GM18868 (cell line): ENCODE measurements at regions not wholly inside any gene's neighbourhood (a gene's known extent, or its start where the extent isn't known, plus 50 kb on each side); places are given as distances from the start of the nearest gene placed in this dataset.
"Not testable (repeated sequence)": the region's sequence is repeated elsewhere in the genome, so short reads cannot be mapped to it uniquely, and the experiment has no call there.

Source experiments
- ATAC-seq: cut with Tn5 transposase; IDR thresholded peaks from one replicate; pipeline ENCODE4 v1.9.1; 2021; ENCODE audit warnings: mild to moderate bottlenecking, moderate library complexity; ENCODE audit not compliant: unreplicated experiment

- no peak for ATAC-seq
These were observed 463.2 kb downstream of the TMEM114 start for GRCh38 chr16:8127070-8127469.

- ATAC-seq: no peak
These were observed 464.0 kb downstream of the TMEM114 start for GRCh38 chr16:8126313-8126712.

GRCh38 chr16:8120001-8120400 is 470.3 kb downstream of the TMEM114 start:
- no peak for ATAC-seq

GRCh38 chr16:8115814-8116213 is 474.5 kb downstream of the TMEM114 start:
- ATAC-seq: no peak

- not testable (repeated sequence) for ATAC-seq
These were observed 475.4 kb downstream of the TMEM114 start for GRCh38 chr16:8114941-8115340.

- ATAC-seq: no peak
These were observed 476.5 kb downstream of the TMEM114 start for GRCh38 chr16:8113843-8114242.

- ATAC-seq: no peak
These were observed 479.5 kb downstream of the TMEM114 start for GRCh38 chr16:8110572-8111514.

- ATAC-seq: no peak
These were observed 480.6 kb downstream of the TMEM114 start for GRCh38 chr16:8109510-8110369.

GRCh38 chr16:8108991-8109509 is 481.3 kb downstream of the TMEM114 start:
- no peak for ATAC-seq

GRCh38 chr16:8107296-8107695 is 483.0 kb downstream of the TMEM114 start:
- ATAC-seq: no peak

- ATAC-seq: no peak
These were observed 486.5 kb downstream of the TMEM114 start for GRCh38 chr16:8103649-8104289.

- ATAC-seq: no peak
These were observed 490.7 kb downstream of the TMEM114 start for GRCh38 chr16:8099586-8099985.

- ATAC-seq: no peak
These were observed 491.3 kb downstream of the TMEM114 start for GRCh38 chr16:8098947-8099512.

- ATAC-seq: no peak
These were observed 494.1 kb downstream of the TMEM114 start for GRCh38 chr16:8096211-8096610.

- ATAC-seq: no peak
These were observed 495.6 kb downstream of the TMEM114 start for GRCh38 chr16:8094696-8095095.

- no peak for ATAC-seq
These were observed 501.4 kb downstream of the TMEM114 start for GRCh38 chr16:8088820-8089338.

- no peak for ATAC-seq
These were observed 502.6 kb downstream of the TMEM114 start for GRCh38 chr16:8087597-8088289.

GRCh38 chr16:8087146-8087545 is 503.2 kb downstream of the TMEM114 start:
- no peak for ATAC-seq

- no peak for ATAC-seq
These were observed 505.4 kb downstream of the TMEM114 start for GRCh38 chr16:8084882-8085281.

- ATAC-seq: no peak
These were observed 506.0 kb downstream of the TMEM114 start for GRCh38 chr16:8084302-8084701.
